ENCODE measurements at regions not wholly inside any gene's neighbourhood (a gene's known extent, or its start where the extent isn't known, plus 50 kb on each side); places are given as distances from the start of the nearest gene placed in this dataset.

GRCh38 chr4:54800831-54801530, 143.2 kb downstream of the KIT start:
- TF ChIP-seq POLR2A (IDR thresholded peaks at IDR 0.05; ENCODE audit: borderline replicate concordance, extremely low read depth, insufficient read depth, insufficient read length) (no peak), TCF7L2 (IDR thresholded peaks at IDR 0.05; ENCODE audit: borderline replicate concordance, extremely low read depth, insufficient read depth, insufficient read length) (no peak), RAD21 (IDR thresholded peaks at IDR 0.05; ENCODE audit: low read depth) (no peak), JUND (IDR thresholded peaks at IDR 0.05) (no peak), SIN3A (IDR thresholded peaks at IDR 0.05; ENCODE audit: low read depth) (no peak), CEBPB (IDR thresholded peaks at IDR 0.05; ENCODE audit: low read depth) (no peak), EZH2phosphoT487 (IDR thresholded peaks at IDR 0.05; ENCODE audit: borderline replicate concordance) (no peak)
- TF ChIP-seq, protein P1, sequence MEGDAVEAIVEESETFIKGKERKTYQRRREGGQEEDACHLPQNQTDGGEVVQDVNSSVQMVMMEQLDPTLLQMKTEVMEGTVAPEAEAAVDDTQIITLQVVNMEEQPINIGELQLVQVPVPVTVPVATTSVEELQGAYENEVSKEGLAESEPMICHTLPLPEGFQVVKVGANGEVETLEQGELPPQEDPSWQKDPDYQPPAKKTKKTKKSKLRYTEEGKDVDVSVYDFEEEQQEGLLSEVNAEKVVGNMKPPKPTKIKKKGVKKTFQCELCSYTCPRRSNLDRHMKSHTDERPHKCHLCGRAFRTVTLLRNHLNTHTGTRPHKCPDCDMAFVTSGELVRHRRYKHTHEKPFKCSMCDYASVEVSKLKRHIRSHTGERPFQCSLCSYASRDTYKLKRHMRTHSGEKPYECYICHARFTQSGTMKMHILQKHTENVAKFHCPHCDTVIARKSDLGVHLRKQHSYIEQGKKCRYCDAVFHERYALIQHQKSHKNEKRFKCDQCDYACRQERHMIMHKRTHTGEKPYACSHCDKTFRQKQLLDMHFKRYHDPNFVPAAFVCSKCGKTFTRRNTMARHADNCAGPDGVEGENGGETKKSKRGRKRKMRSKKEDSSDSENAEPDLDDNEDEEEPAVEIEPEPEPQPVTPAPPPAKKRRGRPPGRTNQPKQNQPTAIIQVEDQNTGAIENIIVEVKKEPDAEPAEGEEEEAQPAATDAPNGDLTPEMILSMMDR (IDR thresholded peaks at IDR 0.05 in 2 of 3, conservative IDR thresholded peaks at IDR 0.05 in 1 of 3; ENCODE audit: borderline replicate concordance in 1 of 3, insufficient read depth in 1 of 3, low read depth in 2 of 3, low read length in 2 of 3), result no peak
